Breast epithelium (tissue), 4 donors: ENCODE measurements at regions not wholly inside any gene's neighbourhood (a gene's known extent, or its start where the extent isn't known, plus 50 kb on each side); places are given as distances from the start of the nearest gene placed in this dataset.

ENCODE experiments used
- DNase-seq, 2 donors: peaks; one replicate each; pipeline ENCODE4 v3.0.0-alpha.2; 2019; ENCODE audit warnings: low spot score in 2 of 2
- H3K27ac ChIP-seq, 2 donors: fragments of 200-600 bp; sonication (generic) in 1 of 2; one replicate each; pipeline ENCODE4 v1.5.1; 2016 to 2019; ENCODE audit warnings: mild to moderate bottlenecking in 1 of 2
- H3K27me3 ChIP-seq, 2 donors: fragments of 200-600 bp; sonication (generic) in 1 of 2; one replicate each; pipeline versions ENCODE4 v1.5.1 to v1.6.0; 2017 to 2019; ENCODE audit warnings: control low read depth in 1 of 2, mild to moderate bottlenecking in 1 of 2
- H3K36me3 ChIP-seq: fragments of 200-600 bp; one replicate; pipeline ENCODE4 v1.5.1; 2019
- H3K4me1 ChIP-seq, 2 donors: fragments of 200-600 bp; sonication (generic); one replicate each; pipeline ENCODE4 v1.5.1; 2016 to 2019; ENCODE audit warnings: control low read depth in 1 of 2
- H3K4me3 ChIP-seq, 3 donors: fragments of 200-600 bp; sonication (generic); 1 replicate in 2 of 3; 2 replicates in 1 of 3; pipeline ENCODE4 v1.5.1; 2016 to 2019; ENCODE audit warnings: mild to moderate bottlenecking in 3 of 3, moderate library complexity in 2 of 3
- H3K9me3 ChIP-seq, 2 donors: fragments of 200-600 bp; sonication (generic) in 1 of 2; one replicate each; pipeline ENCODE4 v1.5.1; 2016 to 2019; ENCODE audit warnings: control low read depth in 1 of 2
- CTCF ChIP-seq, 3 donors: fragments of 450-650 bp; IDR thresholded peaks; one replicate each; pipeline ENCODE4 v1.5.1; 2016 to 2017; ENCODE audit warnings: antibody characterized with exemption in 3 of 3, mild to moderate bottlenecking in 3 of 3, moderate library complexity in 3 of 3
- POLR2A ChIP-seq: fragments of 450-650 bp; IDR thresholded peaks from one replicate; pipeline ENCODE4 v1.6.1; 2016; ENCODE audit warnings: antibody characterized with exemption, mild to moderate bottlenecking, moderate library complexity
- POLR2AphosphoS5 ChIP-seq, 3 donors: sonication (generic); formaldehyde crosslinking; IDR thresholded peaks; one replicate each; pipeline ENCODE4 v1.6.1; 2017; ENCODE audit warnings: antibody characterized with exemption in 3 of 3
- intact Hi-C: fragments of 100-400 bp; cut with DNase I; formaldehyde crosslinking; loops from one replicate; pipeline ENCODE4 v1.15.1; 2023; ENCODE audit warnings: low total_unique reads

- Histone ChIP-seq H3K4me3 (peak overlapping the region in 1 of 3 donors; percentile 10), H3K36me3 (no peaks in the 10 kb centered on the region), H3K9me3 (no peaks in the 10 kb centered on the region), H3K27me3 (no peaks in the 10 kb centered on the region), H3K4me1 (peaks cover 0 to 7% of the 10 kb centered on the region in 2 donors), H3K27ac (peak overlapping the region; percentile 39 to 60)
- no peak for TF ChIP-seq POLR2A
- no peak for TF ChIP-seq CTCF (IDR thresholded peaks at IDR 0.05)
- peak in 2 of 3 donors; percentile 48 to 57 for TF ChIP-seq POLR2AphosphoS5 (IDR thresholded peaks at IDR 0.05)
- intact Hi-C loops, result no loop called here
- DNase-seq, result peak in 1 of 2 donors; percentile 39
Observed at GRCh38 chr6:140979642-140980091, 1153.1 kb upstream of the GJE1 start.

GRCh38 chr6:140977403-140977802 lies 1155.3 kb upstream of the GJE1 start:
- Histone ChIP-seq H3K4me1 (peaks cover 0 to 7% of the 10 kb centered on the region in 2 donors), H3K36me3 (no peaks in the 10 kb centered on the region), H3K27ac (no peak overlapping the region), H3K4me3 (no peak overlapping the region), H3K9me3 (no peaks in the 10 kb centered on the region), H3K27me3 (no peaks in the 10 kb centered on the region)
- intact Hi-C loops, result no loop called here
- no peak for DNase-seq
- no peak for TF ChIP-seq POLR2A
- TF ChIP-seq CTCF (IDR thresholded peaks at IDR 0.05), result no peak
- no peak for TF ChIP-seq POLR2AphosphoS5 (IDR thresholded peaks at IDR 0.05)

GRCh38 chr6:140976806-140977205 lies 1155.9 kb upstream of the GJE1 start:
- peak overlapping the region in 1 of 2 donors; percentile 54 for H3K27ac ChIP-seq
- H3K4me1 ChIP-seq, result peaks cover 0 to 7% of the 10 kb centered on the region in 2 donors
- TF ChIP-seq POLR2A (no peak), CTCF (IDR thresholded peaks at IDR 0.05) (no peak), POLR2AphosphoS5 (IDR thresholded peaks at IDR 0.05) (no peak)
- no peaks in the 10 kb centered on the region for H3K27me3 ChIP-seq
- no peaks in the 10 kb centered on the region for H3K36me3 ChIP-seq
- DNase-seq, result no peak
- no peak overlapping the region for H3K4me3 ChIP-seq
- no peaks in the 10 kb centered on the region for H3K9me3 ChIP-seq
- intact Hi-C loops, result no loop called here

- TF ChIP-seq POLR2AphosphoS5 (IDR thresholded peaks at IDR 0.05) (no peak), CTCF (IDR thresholded peaks at IDR 0.05) (no peak), POLR2A (no peak)
- Histone ChIP-seq H3K27ac (no peak overlapping the region), H3K4me1 (no peaks in the 10 kb centered on the region), H3K4me3 (no peak overlapping the region), H3K9me3 (no peaks in the 10 kb centered on the region), H3K36me3 (no peaks in the 10 kb centered on the region), H3K27me3 (no peaks in the 10 kb centered on the region)
- DNase-seq, result no peak
- intact Hi-C loops, result no loop called here
Observed at GRCh38 chr6:140970485-140970884, 1162.2 kb upstream of the GJE1 start.

GRCh38 chr6:140968062-140968461 lies 1164.7 kb upstream of the GJE1 start:
- H3K4me1 ChIP-seq, result no peaks in the 10 kb centered on the region
- H3K27ac ChIP-seq, result no peak overlapping the region
- H3K36me3 ChIP-seq, result no peaks in the 10 kb centered on the region
- DNase-seq, result no peak
- H3K27me3 ChIP-seq, result no peaks in the 10 kb centered on the region
- TF ChIP-seq POLR2A (no peak), POLR2AphosphoS5 (IDR thresholded peaks at IDR 0.05) (no peak), CTCF (IDR thresholded peaks at IDR 0.05) (no peak)
- H3K4me3 ChIP-seq, result no peak overlapping the region
- no peaks in the 10 kb centered on the region for H3K9me3 ChIP-seq
- intact Hi-C loops, result no loop called here
